ENCODE measurements at regions not wholly inside any gene's neighbourhood (a gene's known extent, or its start where the extent isn't known, plus 50 kb on each side); places are given as distances from the start of the nearest gene placed in this dataset.

DNA sequence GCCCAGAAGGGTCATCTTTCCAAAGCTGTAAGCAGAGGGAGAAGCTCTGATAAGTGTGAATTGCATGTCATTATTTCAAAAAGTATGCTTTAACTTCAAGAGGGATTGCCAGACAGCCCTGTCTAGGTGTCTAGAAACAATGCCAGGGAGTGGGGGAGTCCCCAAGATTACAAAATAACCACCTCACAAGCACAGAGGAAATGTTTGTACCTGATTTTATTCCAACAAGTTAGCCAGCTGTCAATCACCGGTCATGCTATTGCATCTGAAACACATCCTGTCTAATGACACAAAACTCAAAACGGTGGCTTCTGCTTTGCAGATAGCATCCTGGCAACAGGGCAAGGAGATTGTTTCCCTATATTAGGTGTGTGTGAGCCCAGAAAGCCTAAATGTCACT lies 154.2 kb upstream of the WWC1 start:
- POLR2A ChIA-PET = no interaction called here
- Histone ChIP-seq H4K20me1 (ENCODE audit: insufficient read depth, low read length) (no peaks in the 10 kb centered on the region), H2AFZ (ENCODE audit: low read length) (no peak overlapping the region), H3K4me3 (replicated peaks in 1 of 3; ENCODE audit: insufficient read depth in 1 of 3, low read depth in 2 of 3, low read length in 3 of 3) (no peak overlapping the region), H3K27me3 (ENCODE audit: control insufficient read depth in 1 of 2, insufficient read depth in 2 of 2, low read length in 2 of 2) (peaks cover 0 to 6% of the 10 kb centered on the region in 2 experiments; a peak in 1 of 5 replicates), H3K4me2 (ENCODE audit: low read depth, low read length) (no peak overlapping the region), H3K9me3 (ENCODE audit: low read length) (no peaks in the 10 kb centered on the region), H3K79me2 (ENCODE audit: insufficient read depth, low read length) (no peaks in the 10 kb centered on the region), H3K9ac (ENCODE audit: insufficient read depth, low read depth, low read length) (no peak overlapping the region), H3K27ac (ENCODE audit: extremely low read length, insufficient read depth, low read length) (no peak overlapping the region), H3K36me3 (replicated peaks in 1 of 2; ENCODE audit: control insufficient read depth in 1 of 2, insufficient read depth in 2 of 2, low read length in 2 of 2) (no peaks in the 10 kb centered on the region), H3K4me1 (ENCODE audit: insufficient read depth, low read length) (peaks cover 8% of the 10 kb centered on the region)
- FAIRE-seq (no peak), ATAC-seq (no peak), DNase-seq (ENCODE audit: low spot score) (no peak)
- intact Hi-C loops (cut with micrococcal nuclease; ENCODE audit: unreplicated experiment) (no loop called here), in situ Hi-C loops (cut with HindIII; ENCODE audit: extremely low pct_ligation_motif_present, low pct_unique_long_range_greater_than_20kb) (no loop called here)
- CTCF ChIA-PET (ENCODE audit: low intra/inter-chr PET ratio, low total read pairs) = no interaction called here
- WGBS (ENCODE audit: low lambda C conversion rate) = 100% methylated on average over 1 of the region's 2 CpGs
- TF ChIP-seq, protein P1, sequence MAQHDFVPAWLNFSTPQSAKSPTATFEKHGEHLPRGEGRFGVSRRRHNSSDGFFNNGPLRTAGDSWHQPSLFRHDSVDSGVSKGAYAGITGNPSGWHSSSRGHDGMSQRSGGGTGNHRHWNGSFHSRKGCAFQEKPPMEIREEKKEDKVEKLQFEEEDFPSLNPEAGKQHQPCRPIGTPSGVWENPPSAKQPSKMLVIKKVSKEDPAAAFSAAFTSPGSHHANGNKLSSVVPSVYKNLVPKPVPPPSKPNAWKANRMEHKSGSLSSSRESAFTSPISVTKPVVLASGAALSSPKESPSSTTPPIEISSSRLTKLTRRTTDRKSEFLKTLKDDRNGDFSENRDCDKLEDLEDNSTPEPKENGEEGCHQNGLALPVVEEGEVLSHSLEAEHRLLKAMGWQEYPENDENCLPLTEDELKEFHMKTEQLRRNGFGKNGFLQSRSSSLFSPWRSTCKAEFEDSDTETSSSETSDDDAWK (CRISPR knock-in tag; IDR thresholded peaks at IDR 0.05) = no peak
- TF ChIP-seq, protein P2, sequence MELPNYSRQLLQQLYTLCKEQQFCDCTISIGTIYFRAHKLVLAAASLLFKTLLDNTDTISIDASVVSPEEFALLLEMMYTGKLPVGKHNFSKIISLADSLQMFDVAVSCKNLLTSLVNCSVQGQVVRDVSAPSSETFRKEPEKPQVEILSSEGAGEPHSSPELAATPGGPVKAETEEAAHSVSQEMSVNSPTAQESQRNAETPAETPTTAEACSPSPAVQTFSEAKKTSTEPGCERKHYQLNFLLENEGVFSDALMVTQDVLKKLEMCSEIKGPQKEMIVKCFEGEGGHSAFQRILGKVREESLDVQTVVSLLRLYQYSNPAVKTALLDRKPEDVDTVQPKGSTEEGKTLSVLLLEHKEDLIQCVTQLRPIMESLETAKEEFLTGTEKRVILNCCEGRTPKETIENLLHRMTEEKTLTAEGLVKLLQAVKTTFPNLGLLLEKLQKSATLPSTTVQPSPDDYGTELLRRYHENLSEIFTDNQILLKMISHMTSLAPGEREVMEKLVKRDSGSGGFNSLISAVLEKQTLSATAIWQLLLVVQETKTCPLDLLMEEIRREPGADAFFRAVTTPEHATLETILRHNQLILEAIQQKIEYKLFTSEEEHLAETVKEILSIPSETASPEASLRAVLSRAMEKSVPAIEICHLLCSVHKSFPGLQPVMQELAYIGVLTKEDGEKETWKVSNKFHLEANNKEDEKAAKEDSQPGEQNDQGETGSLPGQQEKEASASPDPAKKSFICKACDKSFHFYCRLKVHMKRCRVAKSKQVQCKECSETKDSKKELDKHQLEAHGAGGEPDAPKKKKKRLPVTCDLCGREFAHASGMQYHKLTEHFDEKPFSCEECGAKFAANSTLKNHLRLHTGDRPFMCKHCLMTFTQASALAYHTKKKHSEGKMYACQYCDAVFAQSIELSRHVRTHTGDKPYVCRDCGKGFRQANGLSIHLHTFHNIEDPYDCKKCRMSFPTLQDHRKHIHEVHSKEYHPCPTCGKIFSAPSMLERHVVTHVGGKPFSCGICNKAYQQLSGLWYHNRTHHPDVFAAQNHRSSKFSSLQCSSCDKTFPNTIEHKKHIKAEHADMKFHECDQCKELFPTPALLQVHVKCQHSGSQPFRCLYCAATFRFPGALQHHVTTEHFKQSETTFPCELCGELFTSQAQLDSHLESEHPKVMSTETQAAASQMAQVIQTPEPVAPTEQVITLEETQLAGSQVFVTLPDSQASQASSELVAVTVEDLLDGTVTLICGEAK (IDR thresholded peaks at IDR 0.05) = no peak
- TF ChIP-seq, protein P2 (CRISPR knock-in tag; IDR thresholded peaks at IDR 0.05) = no peak
- no TSS peak for BruUV-seq (replicated peaks)
